Fibroblast of lung (primary cell): ENCODE measurements at regions not wholly inside any gene's neighbourhood (a gene's known extent, or its start where the extent isn't known, plus 50 kb on each side); places are given as distances from the start of the nearest gene placed in this dataset.
A peak's percentile ranks its signal among the peaks of the same experiment; 100 is the strongest.

Experiments used
- DNase-seq, 2 donors: peaks; one replicate each; pipeline versions ENCODE4 v3.0.0 to v3.0.0-alpha.2; 2010; ENCODE audit warnings: low read depth in 2 of 2
- H2AFZ ChIP-seq: 2 replicates; pipeline ENCODE4 v1.5.1; 2012; ENCODE audit warnings: low read length, control low read depth, inconsistent platforms
- H3K27ac ChIP-seq: 2 replicates; pipeline ENCODE4 v1.5.1; 2011; ENCODE audit warnings: low read length, control low read depth; ENCODE audit not compliant: insufficient read depth
- H3K27me3 ChIP-seq: 2 replicates; pipeline ENCODE4 v1.5.1; 2011; ENCODE audit warnings: mild to moderate bottlenecking, low read length; ENCODE audit not compliant: control insufficient read depth, insufficient read depth
- H3K36me3 ChIP-seq: 2 replicates; pipeline ENCODE4 v1.5.1; 2011; ENCODE audit warnings: low read length; ENCODE audit not compliant: control insufficient read depth, insufficient read depth
- H3K4me1 ChIP-seq: 2 replicates; pipeline ENCODE4 v1.5.1; 2011; ENCODE audit warnings: low read length; ENCODE audit not compliant: control insufficient read depth, insufficient read depth; ENCODE audit errors: extremely low read depth
- H3K4me2 ChIP-seq: 2 replicates; pipeline ENCODE4 v1.5.1; 2011; ENCODE audit warnings: low read length, control low read depth; ENCODE audit not compliant: insufficient read depth; ENCODE audit errors: extremely low read depth
- H3K4me3 ChIP-seq, 4 experiments: fragments of 200-600 bp in 1 of 4; sonication (generic) in 1 of 4; replicated peaks in 1 of 4; 2 replicates each; pipeline ENCODE4 v1.5.1; 2011 to 2016; ENCODE audit warnings: low read length in 4 of 4, low read depth in 3 of 4, mild to moderate bottlenecking in 3 of 4, control low read depth in 2 of 4, inconsistent platforms in 1 of 4, mixed read lengths in 1 of 4; ENCODE audit not compliant: insufficient read depth in 1 of 4; ENCODE audit errors: control extremely low read depth in 1 of 4
- H3K79me2 ChIP-seq: 2 replicates; pipeline ENCODE4 v1.5.1; 2012; ENCODE audit warnings: mild to moderate bottlenecking, low read length, inconsistent platforms; ENCODE audit not compliant: control insufficient read depth, insufficient read depth
- H3K9ac ChIP-seq: 2 replicates; pipeline ENCODE4 v1.5.1; 2011; ENCODE audit warnings: mild to moderate bottlenecking, low read length, control low read depth; ENCODE audit not compliant: insufficient read depth
- H3K9me3 ChIP-seq: 2 replicates; pipeline ENCODE4 v1.5.1; 2012; ENCODE audit warnings: low read depth, low read length; ENCODE audit not compliant: control insufficient read depth, insufficient read depth
- H4K20me1 ChIP-seq: 2 replicates; pipeline ENCODE4 v1.5.1; 2011; ENCODE audit warnings: low read length; ENCODE audit not compliant: control insufficient read depth, insufficient read depth; ENCODE audit errors: extremely low read depth
- EZH2 ChIP-seq: IDR thresholded peaks from 2 replicates; pipeline ENCODE4 v1.5.1; 2012; ENCODE audit warnings: low read length, control low read depth, mild to moderate bottlenecking; ENCODE audit errors: missing control alignments
- TF ChIP-seq, protein P1 (sequence below), 2 donors: IDR thresholded peaks in 1 of 2; conservative IDR thresholded peaks in 1 of 2; 1 replicate in 1 of 2; 2 replicates in 1 of 2; pipeline ENCODE4 v1.5.1; 2011 to 2012; ENCODE audit warnings: low read length in 2 of 2, control low read depth in 1 of 2, inconsistent platforms in 1 of 2, low read depth in 1 of 2, mild to moderate bottlenecking in 1 of 2

- H3K4me3 ChIP-seq, result no peak overlapping the region
- no peak overlapping the region for H2AFZ ChIP-seq
- H3K27me3 ChIP-seq, result no peaks in the 10 kb centered on the region
- no peak overlapping the region for H3K4me2 ChIP-seq
- H3K27ac ChIP-seq, result no peak overlapping the region
- no peaks in the 10 kb centered on the region for H3K36me3 ChIP-seq
- H3K9me3 ChIP-seq, result no peaks in the 10 kb centered on the region
- no peaks in the 10 kb centered on the region for H3K4me1 ChIP-seq
- H3K9ac ChIP-seq, result no peak overlapping the region
- DNase-seq, result peak in 1 of 2 donors; percentile 19
- no peaks in the 10 kb centered on the region for H4K20me1 ChIP-seq
- H3K79me2 ChIP-seq, result no peaks in the 10 kb centered on the region
- TF ChIP-seq EZH2, result no peak
- TF ChIP-seq, protein P1, sequence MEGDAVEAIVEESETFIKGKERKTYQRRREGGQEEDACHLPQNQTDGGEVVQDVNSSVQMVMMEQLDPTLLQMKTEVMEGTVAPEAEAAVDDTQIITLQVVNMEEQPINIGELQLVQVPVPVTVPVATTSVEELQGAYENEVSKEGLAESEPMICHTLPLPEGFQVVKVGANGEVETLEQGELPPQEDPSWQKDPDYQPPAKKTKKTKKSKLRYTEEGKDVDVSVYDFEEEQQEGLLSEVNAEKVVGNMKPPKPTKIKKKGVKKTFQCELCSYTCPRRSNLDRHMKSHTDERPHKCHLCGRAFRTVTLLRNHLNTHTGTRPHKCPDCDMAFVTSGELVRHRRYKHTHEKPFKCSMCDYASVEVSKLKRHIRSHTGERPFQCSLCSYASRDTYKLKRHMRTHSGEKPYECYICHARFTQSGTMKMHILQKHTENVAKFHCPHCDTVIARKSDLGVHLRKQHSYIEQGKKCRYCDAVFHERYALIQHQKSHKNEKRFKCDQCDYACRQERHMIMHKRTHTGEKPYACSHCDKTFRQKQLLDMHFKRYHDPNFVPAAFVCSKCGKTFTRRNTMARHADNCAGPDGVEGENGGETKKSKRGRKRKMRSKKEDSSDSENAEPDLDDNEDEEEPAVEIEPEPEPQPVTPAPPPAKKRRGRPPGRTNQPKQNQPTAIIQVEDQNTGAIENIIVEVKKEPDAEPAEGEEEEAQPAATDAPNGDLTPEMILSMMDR (conservative IDR thresholded peaks at IDR 0.05 in 1 of 2, IDR thresholded peaks at IDR 0.05 in 1 of 2; ENCODE audit: low read depth in 1 of 2, low read length in 2 of 2), result no peak
Observed at GRCh38 chr2:122980671-122981070, 1044.4 kb upstream of the CNTNAP5 start.

DNA sequence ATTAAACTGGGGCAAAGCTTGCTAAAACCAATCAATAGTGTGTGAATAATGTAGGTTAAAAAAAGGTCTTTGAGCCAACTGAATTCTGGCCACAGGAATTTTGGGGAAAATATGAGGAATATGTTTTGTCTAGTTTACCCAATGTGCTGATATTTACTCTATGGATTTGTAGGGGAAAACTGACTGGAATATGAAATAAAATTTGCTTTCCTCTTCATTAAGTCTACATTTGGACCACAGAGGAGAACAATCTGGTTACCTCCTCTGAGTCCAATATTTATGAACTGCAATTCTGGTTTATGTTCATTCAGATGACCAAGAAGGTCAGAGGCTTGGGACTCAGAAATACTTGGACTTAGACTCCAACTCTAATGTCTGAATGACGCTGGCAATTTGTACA lies 1042.2 kb upstream of the CNTNAP5 start:
- H3K4me2 ChIP-seq, result no peak overlapping the region
- H3K9me3 ChIP-seq, result no peaks in the 10 kb centered on the region
- no peaks in the 10 kb centered on the region for H4K20me1 ChIP-seq
- H3K79me2 ChIP-seq, result no peaks in the 10 kb centered on the region
- H3K36me3 ChIP-seq, result no peaks in the 10 kb centered on the region
- no peak overlapping the region for H2AFZ ChIP-seq
- TF ChIP-seq, protein P1 (conservative IDR thresholded peaks at IDR 0.05 in 1 of 2, IDR thresholded peaks at IDR 0.05 in 1 of 2; ENCODE audit: low read depth in 1 of 2, low read length in 2 of 2), result no peak
- TF ChIP-seq EZH2, result no peak
- no peak overlapping the region for H3K4me3 ChIP-seq
- H3K27me3 ChIP-seq, result no peaks in the 10 kb centered on the region
- no peak overlapping the region for H3K9ac ChIP-seq
- no peak overlapping the region for H3K27ac ChIP-seq
- no peak for DNase-seq
- H3K4me1 ChIP-seq, result no peaks in the 10 kb centered on the region

GRCh38 chr2:122988395-122989221 lies 1036.5 kb upstream of the CNTNAP5 start:
- Histone ChIP-seq H3K4me3 (no peak overlapping the region), H3K9me3 (no peaks in the 10 kb centered on the region), H3K27ac (no peak overlapping the region), H4K20me1 (no peaks in the 10 kb centered on the region), H2AFZ (no peak overlapping the region), H3K9ac (no peak overlapping the region), H3K79me2 (no peaks in the 10 kb centered on the region), H3K36me3 (no peaks in the 10 kb centered on the region), H3K27me3 (no peaks in the 10 kb centered on the region), H3K4me2 (no peak overlapping the region), H3K4me1 (no peaks in the 10 kb centered on the region)
- no peak for TF ChIP-seq EZH2
- TF ChIP-seq, protein P1 (conservative IDR thresholded peaks at IDR 0.05 in 1 of 2, IDR thresholded peaks at IDR 0.05 in 1 of 2; ENCODE audit: low read depth in 1 of 2, low read length in 2 of 2), result no peak
- no peak for DNase-seq
